AG04450 (cell line): ENCODE measurements at regions not wholly inside any gene's neighbourhood (a gene's known extent, or its start where the extent isn't known, plus 50 kb on each side); places are given as distances from the start of the nearest gene placed in this dataset.

ENCODE experiments used
- CTCF ChIA-PET: fragments of 300-600, 350-600 bp; formaldehyde crosslinking; extraction: SDS; loops from one replicate; lab custom pipeline; 2022; ENCODE audit warnings: antibody characterized with exemption, inconsistent platforms; lab: Charles Lee
- POLR2A ChIA-PET: fragments of 350-600 bp; formaldehyde crosslinking; extraction: SDS; loops from one replicate; lab custom pipeline; 2021; ENCODE audit warnings: antibody characterized with exemption, inconsistent platforms; lab: Yijun Ruan, JAX
- DNase-seq: peaks from one replicate; pipeline ENCODE4 v3.0.0-alpha.2; 2011; ENCODE audit warnings: low read depth, low spot score
- H3K27ac ChIP-seq: one replicate; pipeline ENCODE4 v1.5.1; 2012; ENCODE audit warnings: low read depth, low read length, control low read depth
- H3K27me3 ChIP-seq: one replicate; pipeline ENCODE4 v1.6.0; 2012; ENCODE audit warnings: low read length; ENCODE audit not compliant: control insufficient read depth, insufficient read depth
- H3K4me3 ChIP-seq: 2 replicates; pipeline ENCODE4 v1.5.1; 2011; ENCODE audit warnings: mild to moderate bottlenecking, low read depth, low read length, control low read depth
- H3K9me3 ChIP-seq: 2 replicates; pipeline ENCODE4 v1.5.1; 2012; ENCODE audit warnings: low read length; ENCODE audit not compliant: control insufficient read depth, insufficient read depth
- CTCF ChIP-seq: IDR thresholded peaks from 2 replicates; pipeline ENCODE4 v1.5.1; 2011; ENCODE audit warnings: low read depth, low read length, control low read depth, inconsistent platforms

- DNase-seq, result no peak
- H3K9me3 ChIP-seq, result no peaks in the 10 kb centered on the region
- H3K4me3 ChIP-seq, result no peak overlapping the region
- no peaks in the 10 kb centered on the region for H3K27me3 ChIP-seq
- POLR2A ChIA-PET, result no interaction called here
- no peak for TF ChIP-seq CTCF
- CTCF ChIA-PET, result no interaction called here
- H3K27ac ChIP-seq, result no peak overlapping the region
Observed at GRCh38 chr18:39730606-39731005, 2165.0 kb upstream of the CELF4 start.

GRCh38 chr18:39724652-39725051, 2159.1 kb upstream of the CELF4 start:
- ChIA-PET POLR2A (no interaction called here), CTCF (no interaction called here)
- no peak for TF ChIP-seq CTCF
- Histone ChIP-seq H3K4me3 (no peak overlapping the region), H3K27me3 (no peaks in the 10 kb centered on the region), H3K9me3 (no peaks in the 10 kb centered on the region), H3K27ac (no peak overlapping the region)
- no peak for DNase-seq

GRCh38 chr18:39721712-39722111, 2156.1 kb upstream of the CELF4 start:
- DNase-seq, result no peak
- Histone ChIP-seq H3K27me3 (no peaks in the 10 kb centered on the region), H3K4me3 (no peak overlapping the region), H3K9me3 (no peaks in the 10 kb centered on the region), H3K27ac (no peak overlapping the region)
- ChIA-PET CTCF (no interaction called here), POLR2A (no interaction called here)
- TF ChIP-seq CTCF, result no peak

GRCh38 chr18:39713961-39714360, 2148.4 kb upstream of the CELF4 start:
- ChIA-PET CTCF (no interaction called here), POLR2A (no interaction called here)
- DNase-seq, result no peak
- Histone ChIP-seq H3K27me3 (no peaks in the 10 kb centered on the region), H3K4me3 (no peak overlapping the region), H3K27ac (no peak overlapping the region), H3K9me3 (no peaks in the 10 kb centered on the region)
- no peak for TF ChIP-seq CTCF

GRCh38 chr18:39711701-39712100, 2146.1 kb upstream of the CELF4 start:
- ChIA-PET CTCF (no interaction called here), POLR2A (interaction anchor here (0.6 kb wide), 1 partner anchor 360 kb away, joined by 3 read pairs; no protein-coding TSS in a partner anchor)
- TF ChIP-seq CTCF, result no peak
- no peaks in the 10 kb centered on the region for H3K27me3 ChIP-seq
- H3K9me3 ChIP-seq, result no peaks in the 10 kb centered on the region
- H3K27ac ChIP-seq, result no peak overlapping the region
- no peak overlapping the region for H3K4me3 ChIP-seq
- no peak for DNase-seq
